HL-60 (cell line): ENCODE measurements at regions not wholly inside any gene's neighbourhood (a gene's known extent, or its start where the extent isn't known, plus 50 kb on each side); places are given as distances from the start of the nearest gene placed in this dataset.

ENCODE experiments used
- POLR2AphosphoS5 ChIP-seq: IDR thresholded peaks from 2 replicates; pipeline ENCODE4 v1.6.1; 2012; ENCODE audit warnings: low read depth
- TF ChIP-seq, protein P1 (sequence below): IDR thresholded peaks from one replicate; pipeline ENCODE4 v1.5.1; 2011; ENCODE audit warnings: low read length, control low read depth, inconsistent platforms; ENCODE audit not compliant: insufficient read depth
- TF ChIP-seq, protein P2 (sequence below): IDR thresholded peaks from 2 replicates; pipeline ENCODE4 v1.6.1; 2012; ENCODE audit warnings: low read depth; ENCODE audit not compliant: insufficient replicate concordance

DNA sequence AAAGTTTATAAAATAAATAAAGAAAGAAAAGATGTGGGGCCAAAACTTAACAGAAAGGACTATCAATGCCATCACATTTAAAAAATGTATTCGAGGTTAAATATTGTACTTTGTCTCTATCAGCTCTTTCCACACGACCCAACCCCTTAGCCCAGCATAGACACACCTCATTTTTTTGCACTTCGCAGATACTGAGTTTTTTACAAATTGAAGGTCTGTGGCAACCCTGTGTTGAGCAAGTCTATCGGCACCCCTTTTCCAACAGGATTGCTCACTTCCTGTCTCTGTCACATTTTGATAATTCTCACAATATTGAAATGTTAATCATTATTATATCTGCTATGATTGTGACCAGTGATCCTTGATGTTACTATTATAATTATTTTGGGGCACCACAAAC is 151.6 kb upstream of the TBX20 start:
- TF ChIP-seq, protein P1, sequence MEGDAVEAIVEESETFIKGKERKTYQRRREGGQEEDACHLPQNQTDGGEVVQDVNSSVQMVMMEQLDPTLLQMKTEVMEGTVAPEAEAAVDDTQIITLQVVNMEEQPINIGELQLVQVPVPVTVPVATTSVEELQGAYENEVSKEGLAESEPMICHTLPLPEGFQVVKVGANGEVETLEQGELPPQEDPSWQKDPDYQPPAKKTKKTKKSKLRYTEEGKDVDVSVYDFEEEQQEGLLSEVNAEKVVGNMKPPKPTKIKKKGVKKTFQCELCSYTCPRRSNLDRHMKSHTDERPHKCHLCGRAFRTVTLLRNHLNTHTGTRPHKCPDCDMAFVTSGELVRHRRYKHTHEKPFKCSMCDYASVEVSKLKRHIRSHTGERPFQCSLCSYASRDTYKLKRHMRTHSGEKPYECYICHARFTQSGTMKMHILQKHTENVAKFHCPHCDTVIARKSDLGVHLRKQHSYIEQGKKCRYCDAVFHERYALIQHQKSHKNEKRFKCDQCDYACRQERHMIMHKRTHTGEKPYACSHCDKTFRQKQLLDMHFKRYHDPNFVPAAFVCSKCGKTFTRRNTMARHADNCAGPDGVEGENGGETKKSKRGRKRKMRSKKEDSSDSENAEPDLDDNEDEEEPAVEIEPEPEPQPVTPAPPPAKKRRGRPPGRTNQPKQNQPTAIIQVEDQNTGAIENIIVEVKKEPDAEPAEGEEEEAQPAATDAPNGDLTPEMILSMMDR, result no peak
- TF ChIP-seq, protein P2, sequence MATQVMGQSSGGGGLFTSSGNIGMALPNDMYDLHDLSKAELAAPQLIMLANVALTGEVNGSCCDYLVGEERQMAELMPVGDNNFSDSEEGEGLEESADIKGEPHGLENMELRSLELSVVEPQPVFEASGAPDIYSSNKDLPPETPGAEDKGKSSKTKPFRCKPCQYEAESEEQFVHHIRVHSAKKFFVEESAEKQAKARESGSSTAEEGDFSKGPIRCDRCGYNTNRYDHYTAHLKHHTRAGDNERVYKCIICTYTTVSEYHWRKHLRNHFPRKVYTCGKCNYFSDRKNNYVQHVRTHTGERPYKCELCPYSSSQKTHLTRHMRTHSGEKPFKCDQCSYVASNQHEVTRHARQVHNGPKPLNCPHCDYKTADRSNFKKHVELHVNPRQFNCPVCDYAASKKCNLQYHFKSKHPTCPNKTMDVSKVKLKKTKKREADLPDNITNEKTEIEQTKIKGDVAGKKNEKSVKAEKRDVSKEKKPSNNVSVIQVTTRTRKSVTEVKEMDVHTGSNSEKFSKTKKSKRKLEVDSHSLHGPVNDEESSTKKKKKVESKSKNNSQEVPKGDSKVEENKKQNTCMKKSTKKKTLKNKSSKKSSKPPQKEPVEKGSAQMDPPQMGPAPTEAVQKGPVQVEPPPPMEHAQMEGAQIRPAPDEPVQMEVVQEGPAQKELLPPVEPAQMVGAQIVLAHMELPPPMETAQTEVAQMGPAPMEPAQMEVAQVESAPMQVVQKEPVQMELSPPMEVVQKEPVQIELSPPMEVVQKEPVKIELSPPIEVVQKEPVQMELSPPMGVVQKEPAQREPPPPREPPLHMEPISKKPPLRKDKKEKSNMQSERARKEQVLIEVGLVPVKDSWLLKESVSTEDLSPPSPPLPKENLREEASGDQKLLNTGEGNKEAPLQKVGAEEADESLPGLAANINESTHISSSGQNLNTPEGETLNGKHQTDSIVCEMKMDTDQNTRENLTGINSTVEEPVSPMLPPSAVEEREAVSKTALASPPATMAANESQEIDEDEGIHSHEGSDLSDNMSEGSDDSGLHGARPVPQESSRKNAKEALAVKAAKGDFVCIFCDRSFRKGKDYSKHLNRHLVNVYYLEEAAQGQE, result no peak
- TF ChIP-seq POLR2AphosphoS5, result no peak
